Gastroesophageal sphincter (tissue), 3 donors: ENCODE measurements at regions not wholly inside any gene's neighbourhood (a gene's known extent, or its start where the extent isn't known, plus 50 kb on each side); places are given as distances from the start of the nearest gene placed in this dataset.

Experiments
- POLR2A ChIP-seq, 2 donors: fragments of 450-650 bp; IDR thresholded peaks; one replicate each; pipeline ENCODE4 v1.6.1; 2017; ENCODE audit warnings: antibody characterized with exemption in 2 of 2, mild to moderate bottlenecking in 2 of 2, moderate library complexity in 1 of 2
- POLR2AphosphoS5 ChIP-seq: sonication (generic); formaldehyde crosslinking; IDR thresholded peaks from one replicate; pipeline ENCODE4 v1.6.1; 2017; ENCODE audit warnings: antibody characterized with exemption
- TF ChIP-seq, protein P1 (sequence below), 4 experiments: fragments of 200-600 bp in 2 of 4; fragments of 450-650 bp in 2 of 4; sonication (generic) in 1 of 4; IDR thresholded peaks; one replicate each; pipeline ENCODE4 v1.5.1; 2017 to 2019; ENCODE audit warnings: antibody characterized with exemption in 4 of 4, mild to moderate bottlenecking in 2 of 4, moderate library complexity in 2 of 4

DNA sequence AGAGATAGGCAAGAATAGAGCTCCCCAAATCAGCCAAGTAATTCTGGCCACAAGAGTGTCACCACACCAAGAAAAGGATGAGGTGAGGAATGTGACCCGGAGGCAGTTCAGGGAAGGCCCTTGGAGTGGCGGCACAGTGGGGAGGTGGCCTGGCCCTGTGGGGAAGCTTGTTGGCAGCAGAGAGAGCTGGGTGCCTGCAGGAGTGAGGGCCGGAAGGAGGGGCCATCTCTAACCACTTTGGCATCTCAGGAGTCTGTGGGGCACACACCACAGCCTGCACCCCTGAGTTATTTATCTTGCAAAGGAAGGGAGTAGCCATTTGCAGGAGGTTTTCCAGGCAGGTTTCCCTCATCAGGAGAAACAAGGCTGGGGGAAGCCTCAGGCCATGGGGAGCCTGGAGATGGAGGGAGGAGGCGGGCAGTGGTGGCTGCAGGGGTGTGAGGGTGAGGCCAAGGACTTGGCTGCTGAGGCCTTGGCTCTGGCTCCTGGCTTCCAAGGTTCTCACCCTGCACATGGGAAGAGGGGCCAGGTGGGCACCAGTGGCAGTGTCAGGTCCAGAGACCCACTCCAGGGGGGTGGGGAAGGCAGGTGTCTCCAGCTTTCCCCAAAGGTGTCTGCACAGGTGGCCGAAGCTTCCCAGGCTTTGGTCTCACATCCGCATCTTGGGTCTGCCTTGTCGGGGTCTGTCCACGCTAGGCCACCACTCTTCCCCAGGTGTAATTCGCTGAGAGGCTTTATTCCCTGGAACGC is 370.2 kb downstream of the CTTN start:
- TF ChIP-seq POLR2AphosphoS5 = no peak
- TF ChIP-seq POLR2A (IDR thresholded peaks at IDR 0.05) = no peak
- TF ChIP-seq, protein P1, sequence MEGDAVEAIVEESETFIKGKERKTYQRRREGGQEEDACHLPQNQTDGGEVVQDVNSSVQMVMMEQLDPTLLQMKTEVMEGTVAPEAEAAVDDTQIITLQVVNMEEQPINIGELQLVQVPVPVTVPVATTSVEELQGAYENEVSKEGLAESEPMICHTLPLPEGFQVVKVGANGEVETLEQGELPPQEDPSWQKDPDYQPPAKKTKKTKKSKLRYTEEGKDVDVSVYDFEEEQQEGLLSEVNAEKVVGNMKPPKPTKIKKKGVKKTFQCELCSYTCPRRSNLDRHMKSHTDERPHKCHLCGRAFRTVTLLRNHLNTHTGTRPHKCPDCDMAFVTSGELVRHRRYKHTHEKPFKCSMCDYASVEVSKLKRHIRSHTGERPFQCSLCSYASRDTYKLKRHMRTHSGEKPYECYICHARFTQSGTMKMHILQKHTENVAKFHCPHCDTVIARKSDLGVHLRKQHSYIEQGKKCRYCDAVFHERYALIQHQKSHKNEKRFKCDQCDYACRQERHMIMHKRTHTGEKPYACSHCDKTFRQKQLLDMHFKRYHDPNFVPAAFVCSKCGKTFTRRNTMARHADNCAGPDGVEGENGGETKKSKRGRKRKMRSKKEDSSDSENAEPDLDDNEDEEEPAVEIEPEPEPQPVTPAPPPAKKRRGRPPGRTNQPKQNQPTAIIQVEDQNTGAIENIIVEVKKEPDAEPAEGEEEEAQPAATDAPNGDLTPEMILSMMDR (IDR thresholded peaks at IDR 0.05) = no peak
